K562 (cell line): ENCODE measurements at regions not wholly inside any gene's neighbourhood (a gene's known extent, or its start where the extent isn't known, plus 50 kb on each side); places are given as distances from the start of the nearest gene placed in this dataset.

ENCODE experiments used
- ATAC-seq: fragments of 200-7000 bp; cut with Tn5 transposase; 3 replicates; pipeline ENCODE4 v1.9.1; 2020; ENCODE audit warnings: moderate library complexity
- BruUV-seq: library from RNA; stranded (reverse); fragments of 400-500 nt; replicated peaks from 2 replicates; lab custom pipeline; 2021; lab: Mats Ljungman, UMichigan
- CTCF ChIA-PET: fragments of 300-600 bp; formaldehyde crosslinking; extraction: SDS; loops from one replicate; lab custom pipeline; 2021; ENCODE audit warnings: low intra/inter-chr PET ratio; lab: Yijun Ruan, JAX
- POLR2A ChIA-PET: fragments of 300-600, 350-650 bp; sonication (Branson Sonifier 250); formaldehyde crosslinking; extraction: SDS; loops from one replicate; lab custom pipeline; 2021; ENCODE audit warnings: antibody characterized with exemption, inconsistent platforms; lab: Yijun Ruan, JAX
- DNase-seq, 4 experiments: peaks; one replicate each; pipeline versions ENCODE4 v3.0.0 to v3.0.0-alpha.2; 2011 to 2018; ENCODE audit warnings: low spot score in 3 of 4, mixed read lengths in 3 of 4; ENCODE audit errors: extremely low read depth in 1 of 4
- FAIRE-seq: peaks from 2 replicates; lab custom pipeline; 2011; peaks lifted over from hg19 to GRCh38; lab: Jason Lieb, UNC
- H2AFZ ChIP-seq: 2 replicates; pipeline ENCODE4 v1.6.0; 2011; ENCODE audit warnings: low read depth, low read length, control low read depth, inconsistent platforms
- H3K27ac ChIP-seq: fragments of 200-600 bp; 3 replicates; pipeline ENCODE4 v1.8.0; 2011; ENCODE audit warnings: low read depth, mild to moderate bottlenecking, control low read depth, inconsistent platforms, low read length, moderate library complexity, mixed read lengths; ENCODE audit errors: extremely low read depth
- H3K27me3 ChIP-seq, 2 experiments: fragments of 300-600 bp in 1 of 2; 2 replicates in 1 of 2; 3 replicates in 1 of 2; pipeline versions ENCODE4 v1.6.0 to v1.8.0; 2011; ENCODE audit warnings: inconsistent platforms in 2 of 2, low read length in 2 of 2, mild to moderate bottlenecking in 1 of 2, mixed read lengths in 1 of 2, moderate library complexity in 1 of 2; ENCODE audit not compliant: control insufficient read depth in 2 of 2, insufficient read depth in 2 of 2
- H3K36me3 ChIP-seq: fragments of 300-600 bp; 3 replicates; pipeline ENCODE4 v1.8.0; 2011; ENCODE audit warnings: mild to moderate bottlenecking, low read length, inconsistent platforms; ENCODE audit not compliant: control insufficient read depth, insufficient read depth
- H3K4me1 ChIP-seq, 2 experiments: fragments of 200-600 bp in 1 of 2; replicated peaks in 1 of 2; 2 replicates in 1 of 2; 3 replicates in 1 of 2; pipeline versions ENCODE4 v1.5.1 to v1.8.0; 2011; ENCODE audit warnings: inconsistent platforms in 2 of 2, low read length in 2 of 2, mild to moderate bottlenecking in 1 of 2, mixed read lengths in 1 of 2, moderate library complexity in 1 of 2; ENCODE audit not compliant: control insufficient read depth in 2 of 2, insufficient read depth in 2 of 2
- H3K4me2 ChIP-seq: 2 replicates; pipeline ENCODE4 v1.6.1; 2011; ENCODE audit warnings: low read length, control low read depth, inconsistent platforms, mixed read lengths; ENCODE audit not compliant: insufficient read depth
- H3K4me3 ChIP-seq: fragments of 200-600 bp; sonication (generic), shearing (Covaris generic); 2 replicates; pipeline ENCODE4 v1.5.1; 2016; ENCODE audit warnings: control low read depth, inconsistent platforms
- H3K79me2 ChIP-seq: fragments of 200-600 bp; 3 replicates; pipeline ENCODE4 v1.8.0; 2011; ENCODE audit warnings: low read length, inconsistent platforms; ENCODE audit not compliant: control insufficient read depth, insufficient read depth
- H3K9ac ChIP-seq, 2 experiments: 2 replicates each; pipeline versions ENCODE4 v1.6.0 to v1.6.1; 2011; ENCODE audit warnings: low read depth in 2 of 2, low read length in 2 of 2, control low read depth in 1 of 2, inconsistent platforms in 1 of 2, mild to moderate bottlenecking in 1 of 2, mixed read lengths in 1 of 2; ENCODE audit not compliant: insufficient read depth in 1 of 2
- H3K9me1 ChIP-seq: one replicate; pipeline ENCODE4 v1.6.0; 2011; ENCODE audit warnings: inconsistent platforms, mild to moderate bottlenecking, low read length, moderate library complexity; ENCODE audit not compliant: control insufficient read depth, insufficient read depth
- H3K9me3 ChIP-seq: replicated peaks from 2 replicates; pipeline ENCODE4 v1.5.1; 2011; ENCODE audit warnings: low read depth, low read length, inconsistent platforms; ENCODE audit not compliant: control insufficient read depth, insufficient read depth
- H4K20me1 ChIP-seq: replicated peaks from 2 replicates; pipeline ENCODE4 v1.6.1; 2011; ENCODE audit warnings: low read length, inconsistent platforms, mixed read lengths; ENCODE audit not compliant: control insufficient read depth, insufficient read depth
- BCOR ChIP-seq: fragments of 450-650 bp; IDR thresholded peaks from 2 replicates; pipeline ENCODE4 v1.6.1; 2016
- BDP1 ChIP-seq: IDR thresholded peaks from 3 replicates; pipeline ENCODE4 v1.6.1; 2011; ENCODE audit not compliant: insufficient read length, insufficient read depth
- DEAF1 ChIP-seq: fragments of 450-650 bp; formaldehyde crosslinking; IDR thresholded peaks from 2 replicates; pipeline ENCODE4 v1.4.0; 2020; ENCODE audit warnings: mild to moderate bottlenecking, moderate library complexity
- EZH2 ChIP-seq: IDR thresholded peaks from 2 replicates; pipeline ENCODE4 v1.6.1; 2012; ENCODE audit warnings: low read depth, mild to moderate bottlenecking, inconsistent platforms, low read length, borderline replicate concordance
- MAX ChIP-seq: sonication (generic); formaldehyde crosslinking; IDR thresholded peaks from 2 replicates; pipeline ENCODE4 v1.9.0; 2022; ENCODE audit warnings: mild to moderate bottlenecking, missing genetic modification reagents
- MTA1 ChIP-seq: fragments of 450-650 bp; IDR thresholded peaks from 2 replicates; pipeline ENCODE4 v1.6.1; 2017; ENCODE audit warnings: borderline replicate concordance
- NONO ChIP-seq, 2 experiments: fragments of 200-400 bp in 1 of 2; fragments of 450-650 bp in 1 of 2; formaldehyde crosslinking in 1 of 2; IDR thresholded peaks; 2 replicates each; pipeline ENCODE4 v1.6.1; 2017; ENCODE audit warnings: low read depth in 2 of 2, mild to moderate bottlenecking in 2 of 2, moderate library complexity in 2 of 2, low read length in 1 of 2
- PCBP1 ChIP-seq: fragments of 200-400 bp; formaldehyde crosslinking; IDR thresholded peaks from 2 replicates; pipeline ENCODE4 v1.6.1; 2018; ENCODE audit warnings: mild to moderate bottlenecking, low read depth, low read length; ENCODE audit not compliant: poor library complexity, severe bottlenecking
- PKNOX1 ChIP-seq: fragments of 450-650 bp; IDR thresholded peaks from 2 replicates; pipeline ENCODE4 v1.6.1; 2016
- RREB1 ChIP-seq: fragments of 250-450 bp; sonication (Bioruptor Pico); IDR thresholded peaks from 2 replicates; pipeline ENCODE4 v1.4.0; 2020
- SIN3A ChIP-seq, 2 experiments: fragments of 150-350 bp in 1 of 2; IDR thresholded peaks; 2 replicates each; pipeline ENCODE4 v1.6.1; 2011 to 2016; ENCODE audit warnings: borderline replicate concordance in 2 of 2, low read depth in 2 of 2, low read length in 2 of 2, mild to moderate bottlenecking in 2 of 2, moderate library complexity in 2 of 2; ENCODE audit not compliant: control insufficient read depth in 1 of 2
- ZFX ChIP-seq: sonication (generic); formaldehyde crosslinking; IDR thresholded peaks from 2 replicates; pipeline ENCODE4 v1.8.0; 2022; ENCODE audit warnings: mild to moderate bottlenecking, missing genetic modification reagents, moderate library complexity
- WGBS: fragments of 100-300 bp; shearing (Covaris generic); methylation state at CpG from one replicate; pipeline ENCODE4 v1.1.6; 2016; ENCODE audit warnings: low coverage, mixed read lengths; ENCODE audit not compliant: insufficient coverage; ENCODE audit errors: missing lambda C conversion rate; 5-methylcytosine and 5-hydroxymethylcytosine counted together
- in situ Hi-C: fragments of 300-500 bp; cut with MboI; formaldehyde crosslinking; loops from 4 replicates; pipeline ENCODE4 v1.15.0; 2018; ENCODE audit warnings: inconsistent platforms, mixed read lengths
- intact Hi-C: fragments of 100-400 bp; cut with micrococcal nuclease; formaldehyde crosslinking; loops from 2 replicates; pipeline ENCODE4 v1.14.2; 2022

GRCh38 chr5:133853646-133854365 lies 114.6 kb downstream of the C5orf15 start:
- POLR2A ChIA-PET = no interaction called here
- no peak overlapping the region for H3K4me3 ChIP-seq
- H3K9me3 ChIP-seq = no peaks in the 10 kb centered on the region
- peaks cover 22 to 43% of the 10 kb centered on the region in 2 experiments for H3K27me3 ChIP-seq
- no peak overlapping the region for H2AFZ ChIP-seq
- H3K79me2 ChIP-seq = no peaks in the 10 kb centered on the region
- no peak overlapping the region for H3K27ac ChIP-seq
- no peak overlapping the region for H3K9ac ChIP-seq
- CTCF ChIA-PET = no interaction called here
- intact Hi-C loops = no loop called here
- FAIRE-seq (no peak), DNase-seq (no peak), ATAC-seq (no peak)
- 0% methylated on average over 6 of the region's 6 CpGs for WGBS
- no peaks in the 10 kb centered on the region for H4K20me1 ChIP-seq
- H3K36me3 ChIP-seq = no peaks in the 10 kb centered on the region
- in situ Hi-C loops = no loop called here
- TF ChIP-seq EZH2 (no peak), DEAF1 (CRISPR knock-in tag) (no peak), MAX (CRISPR knock-in tag) (no peak), ZFX (CRISPR knock-in tag) (no peak), PCBP1 (no peak), MTA1 (no peak), SIN3A (IDR thresholded peaks at IDR 0.05; ENCODE audit: borderline replicate concordance in 2 of 2, control insufficient read depth in 1 of 2, low read depth in 2 of 2, low read length in 2 of 2) (no peak), NONO (IDR thresholded peaks at IDR 0.05; ENCODE audit: low read depth in 2 of 2, low read length in 1 of 2) (no peak), BDP1 (no peak), RREB1 (CRISPR knock-in tag) (no peak), PKNOX1 (no peak), BCOR (no peak)
- no TSS peak for BruUV-seq
- no peaks in the 10 kb centered on the region for H3K9me1 ChIP-seq
- no peak overlapping the region for H3K4me2 ChIP-seq
- H3K4me1 ChIP-seq = no peaks in the 10 kb centered on the region
